HEK293 (cell line): ENCODE measurements at regions not wholly inside any gene's neighbourhood (a gene's known extent, or its start where the extent isn't known, plus 50 kb on each side); places are given as distances from the start of the nearest gene placed in this dataset.

Experiments
- CTCF ChIA-PET: fragments of 350-600 bp; formaldehyde crosslinking; extraction: SDS; loops from one replicate; lab custom pipeline; 2021; ENCODE audit warnings: antibody characterized with exemption; lab: Yijun Ruan, JAX
- POLR2A ChIA-PET: fragments of 300-600 bp; formaldehyde crosslinking; extraction: SDS; loops from one replicate; lab custom pipeline; 2020; ENCODE audit warnings: antibody characterized with exemption, inconsistent platforms; lab: Yijun Ruan, JAX
- H3K27ac ChIP-seq: fragments of 200-500 bp; sonication (Bioruptor generic); 2 replicates; pipeline ENCODE4 v1.5.1; 2014; ENCODE audit warnings: low read depth, low read length, control low read depth, inconsistent platforms; ENCODE audit errors: extremely low read depth
- H3K36me3 ChIP-seq, 2 experiments: fragments of 200-500 bp in 1 of 2; sonication (Bioruptor generic) in 1 of 2; 1 replicate in 1 of 2; 2 replicates in 1 of 2; pipeline ENCODE4 v1.5.1; 2014 to 2017; ENCODE audit warnings: inconsistent platforms in 2 of 2, low read length in 2 of 2; ENCODE audit not compliant: control insufficient read depth in 2 of 2, insufficient read depth in 1 of 2
- H3K4me1 ChIP-seq: fragments of 200-500 bp; sonication (Bioruptor generic); 2 replicates; pipeline ENCODE4 v1.5.1; 2014; ENCODE audit warnings: mild to moderate bottlenecking, low read length, inconsistent platforms; ENCODE audit not compliant: control insufficient read depth, insufficient read depth
- H3K4me3 ChIP-seq: 2 replicates; pipeline ENCODE4 v1.5.1; 2011; ENCODE audit warnings: low read depth, mild to moderate bottlenecking, control low read depth, low read length, moderate library complexity
- H3K9me3 ChIP-seq: fragments of 200-500 bp; sonication (Bioruptor generic); 2 replicates; pipeline ENCODE4 v1.5.1; 2014; ENCODE audit warnings: low read depth, low read length, inconsistent platforms; ENCODE audit not compliant: control insufficient read depth, insufficient read depth
- FEZF1 ChIP-seq: fragments of 450-650 bp; formaldehyde crosslinking; IDR thresholded peaks from 2 replicates; pipeline ENCODE4 v1.5.1; 2016; ENCODE audit warnings: missing biosample characterization, missing genetic modification characterization
- IKZF3 ChIP-seq: fragments of 450-650 bp; IDR thresholded peaks from 2 replicates; pipeline ENCODE4 v1.5.0; 2018; ENCODE audit warnings: missing biosample characterization, mild to moderate bottlenecking, missing genetic modification characterization, moderate library complexity
- KLF17 ChIP-seq: fragments of 450-650 bp; formaldehyde crosslinking; IDR thresholded peaks from 2 replicates; pipeline ENCODE4 v1.5.1; 2016; ENCODE audit warnings: missing biosample characterization, missing genetic modification characterization
- SALL2 ChIP-seq: fragments of 450-650 bp; formaldehyde crosslinking; IDR thresholded peaks from 2 replicates; pipeline ENCODE4 v1.5.0; 2017; ENCODE audit warnings: missing biosample characterization, mild to moderate bottlenecking, missing genetic modification characterization, borderline replicate concordance
- ZBTB49 ChIP-seq: fragments of 450-650 bp; formaldehyde crosslinking; IDR thresholded peaks from 2 replicates; pipeline ENCODE4 v1.5.1; 2016; ENCODE audit warnings: missing biosample characterization, missing genetic modification characterization, low read depth
- ZBTB8A ChIP-seq: fragments of 450-650 bp; formaldehyde crosslinking; IDR thresholded peaks from 2 replicates; pipeline ENCODE4 v1.5.1; 2016; ENCODE audit warnings: missing biosample characterization, missing genetic modification characterization
- ZFP69B ChIP-seq: fragments of 450-650 bp; formaldehyde crosslinking; IDR thresholded peaks from 2 replicates; pipeline ENCODE4 v1.5.1; 2016; ENCODE audit warnings: missing biosample characterization, missing genetic modification characterization
- ZNF112 ChIP-seq: fragments of 450-650 bp; formaldehyde crosslinking; IDR thresholded peaks from 2 replicates; pipeline ENCODE4 v1.5.0; 2017; ENCODE audit warnings: missing biosample characterization, missing genetic modification characterization
- ZNF133 ChIP-seq: fragments of 450-650 bp; formaldehyde crosslinking; IDR thresholded peaks from 2 replicates; pipeline ENCODE4 v1.5.1; 2016; ENCODE audit warnings: missing biosample characterization, missing genetic modification characterization
- ZNF175 ChIP-seq: fragments of 450-650 bp; formaldehyde crosslinking; IDR thresholded peaks from 2 replicates; pipeline ENCODE4 v1.5.1; 2016; ENCODE audit warnings: missing biosample characterization, missing genetic modification characterization
- ZNF280D ChIP-seq: fragments of 450-650 bp; formaldehyde crosslinking; IDR thresholded peaks from 2 replicates; pipeline ENCODE4 v1.5.1; 2016; ENCODE audit warnings: missing biosample characterization, missing genetic modification characterization
- ZNF394 ChIP-seq: fragments of 450-650 bp; formaldehyde crosslinking; IDR thresholded peaks from 2 replicates; pipeline ENCODE4 v1.5.1; 2016; ENCODE audit warnings: missing biosample characterization, missing genetic modification characterization, mild to moderate bottlenecking, moderate library complexity, borderline replicate concordance
- ZNF558 ChIP-seq: fragments of 450-650 bp; formaldehyde crosslinking; IDR thresholded peaks from 2 replicates; pipeline ENCODE4 v1.5.1; 2016; ENCODE audit warnings: missing biosample characterization, missing genetic modification characterization
- ZNF639 ChIP-seq: fragments of 450-650 bp; formaldehyde crosslinking; IDR thresholded peaks from 2 replicates; pipeline ENCODE4 v1.5.1; 2016; ENCODE audit warnings: missing biosample characterization, missing genetic modification characterization
- ZNF677 ChIP-seq: fragments of 450-650 bp; IDR thresholded peaks from 2 replicates; pipeline ENCODE4 v1.5.0; 2018; ENCODE audit warnings: missing biosample characterization, mild to moderate bottlenecking, missing genetic modification characterization, moderate library complexity
- ZNF707 ChIP-seq: fragments of 450-650 bp; formaldehyde crosslinking; IDR thresholded peaks from 2 replicates; pipeline ENCODE4 v1.5.1; 2016; ENCODE audit warnings: missing biosample characterization, missing genetic modification characterization
- ZNF776 ChIP-seq: fragments of 450-650 bp; formaldehyde crosslinking; IDR thresholded peaks from 2 replicates; pipeline ENCODE4 v1.5.0; 2017; ENCODE audit warnings: missing biosample characterization, missing genetic modification characterization, borderline replicate concordance
- ZNF830 ChIP-seq: fragments of 450-650 bp; IDR thresholded peaks from 2 replicates; pipeline ENCODE4 v1.5.0; 2018; ENCODE audit warnings: missing biosample characterization, missing genetic modification characterization, low read depth, mild to moderate bottlenecking, moderate library complexity
- ZNF837 ChIP-seq: fragments of 450-650 bp; formaldehyde crosslinking; IDR thresholded peaks from 2 replicates; pipeline ENCODE4 v1.5.1; 2016; ENCODE audit warnings: missing biosample characterization, missing genetic modification characterization
- ZSCAN18 ChIP-seq: fragments of 450-650 bp; formaldehyde crosslinking; IDR thresholded peaks from 2 replicates; pipeline ENCODE4 v1.5.1; 2016; ENCODE audit warnings: missing biosample characterization, missing genetic modification characterization
- ZSCAN5A ChIP-seq: fragments of 450-650 bp; formaldehyde crosslinking; IDR thresholded peaks from 2 replicates; pipeline ENCODE4 v1.5.1; 2016; ENCODE audit warnings: missing biosample characterization, missing genetic modification characterization

- Histone ChIP-seq H3K9me3 (no peaks in the 10 kb centered on the region), H3K27ac (no peak overlapping the region), H3K4me1 (no peaks in the 10 kb centered on the region)
- no peak for TF ChIP-seq ZNF280D (tag by site-specific recombination)
- no peak for TF ChIP-seq ZNF133 (tag by site-specific recombination)
- TF ChIP-seq ZNF707, result no peak
- TF ChIP-seq ZNF776 (tag by site-specific recombination), result no peak
- no peak for TF ChIP-seq ZNF394 (tag by site-specific recombination)
- TF ChIP-seq ZNF558 (tag by site-specific recombination), result no peak
- no peak for TF ChIP-seq ZFP69B (tag by site-specific recombination)
- no peak for TF ChIP-seq ZNF175
- TF ChIP-seq, all 188 proteins: peak for 0
- H3K4me3 ChIP-seq, result no peak overlapping the region
- ChIA-PET POLR2A (no interaction called here), CTCF (interaction anchor here (0.5 to 2.0 kb wide), 7 partner anchors 10 to 852 kb away, joined by 3 to 7 read pairs (median 3); no protein-coding TSS in a partner anchor)
- H3K36me3 ChIP-seq, result no peaks in the 10 kb centered on the region
Measured at GRCh38 chr9:38333047-38333446, 59.5 kb upstream of the ALDH1B1 start.

- Histone ChIP-seq H3K4me3 (no peak overlapping the region), H3K9me3 (no peaks in the 10 kb centered on the region), H3K4me1 (no peaks in the 10 kb centered on the region), H3K27ac (no peak overlapping the region), H3K36me3 (no peaks in the 10 kb centered on the region)
- CTCF ChIA-PET, result interaction anchor here (0.7 to 0.9 kb wide), 4 partner anchors 173 to 305 kb away, joined by 3 read pairs; no protein-coding TSS in a partner anchor
- no peak for TF ChIP-seq ZSCAN18 (tag by site-specific recombination)
- TF ChIP-seq FEZF1 (tag by site-specific recombination), result no peak
- TF ChIP-seq ZNF830, result no peak
- no peak for TF ChIP-seq KLF17
- POLR2A ChIA-PET, result no interaction called here
Measured at GRCh38 chr9:38332625-38333024, 59.9 kb upstream of the ALDH1B1 start.

GRCh38 chr9:38331141-38331540 lies 61.4 kb upstream of the ALDH1B1 start:
- POLR2A ChIA-PET, result no interaction called here
- TF ChIP-seq ZBTB8A (tag by site-specific recombination) (no peak), ZBTB49 (tag by site-specific recombination) (no peak), ZNF677 (tag by site-specific recombination) (no peak), SALL2 (no peak), ZNF837 (tag by site-specific recombination) (no peak), ZNF112 (tag by site-specific recombination) (no peak), ZSCAN5A (tag by site-specific recombination) (no peak), IKZF3 (tag by site-specific recombination) (no peak), ZNF639 (no peak)
- no peaks in the 10 kb centered on the region for H3K4me1 ChIP-seq
- H3K4me3 ChIP-seq, result no peak overlapping the region
- H3K36me3 ChIP-seq, result no peaks in the 10 kb centered on the region
- H3K27ac ChIP-seq, result no peak overlapping the region
- CTCF ChIA-PET, result no interaction called here
- H3K9me3 ChIP-seq, result no peaks in the 10 kb centered on the region
